ENCODE measurements at regions not wholly inside any gene's neighbourhood (a gene's known extent, or its start where the extent isn't known, plus 50 kb on each side); places are given as distances from the start of the nearest gene placed in this dataset.

GRCh38 chr3:107061466-107061865 is 315.8 kb upstream of the CCDC54 start:
- FAIRE-seq, result no peak
- no peak for DNase-seq (ENCODE audit: low spot score in 2 of 2)

- FAIRE-seq, result no peak
These were observed 314.9 kb upstream of the CCDC54 start for GRCh38 chr3:107062310-107062709.

DNA sequence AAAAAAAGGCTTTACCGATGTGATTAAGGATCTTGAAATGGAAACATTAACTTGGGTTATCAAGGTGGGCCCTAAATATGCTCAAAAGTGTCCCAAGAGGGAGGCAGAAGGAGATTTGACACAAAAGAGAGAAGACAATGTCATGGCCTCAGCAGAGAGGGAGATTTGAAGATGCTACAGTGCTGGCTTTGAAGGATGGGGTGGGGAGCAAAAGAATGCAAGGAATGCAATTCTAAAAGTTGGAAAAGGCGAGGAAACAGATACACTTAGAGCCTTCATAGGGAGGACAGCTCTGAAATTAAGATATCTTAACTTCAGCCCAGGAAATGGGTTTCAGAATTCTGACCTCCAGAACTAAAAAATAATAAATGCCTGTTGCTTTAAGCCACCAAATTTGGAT is 314.5 kb upstream of the CCDC54 start:
- FAIRE-seq (no peak), DNase-seq (ENCODE audit: low spot score in 2 of 2) (no peak)

More at GRCh38 chr3:107062310-107062709, 314.9 kb upstream of the CCDC54 start:
- no peak for DNase-seq (ENCODE audit: low spot score in 2 of 2)

GRCh38 chr3:107063351-107063750 is 313.9 kb upstream of the CCDC54 start:
- FAIRE-seq, result no peak
- no peak for DNase-seq (ENCODE audit: low spot score in 2 of 2)

- DNase-seq (ENCODE audit: low spot score in 2 of 2) (peak; percentile 16 to 41), FAIRE-seq (peak; percentile 91)
These were observed 312.7 kb upstream of the CCDC54 start for GRCh38 chr3:107064405-107065060.

DNA sequence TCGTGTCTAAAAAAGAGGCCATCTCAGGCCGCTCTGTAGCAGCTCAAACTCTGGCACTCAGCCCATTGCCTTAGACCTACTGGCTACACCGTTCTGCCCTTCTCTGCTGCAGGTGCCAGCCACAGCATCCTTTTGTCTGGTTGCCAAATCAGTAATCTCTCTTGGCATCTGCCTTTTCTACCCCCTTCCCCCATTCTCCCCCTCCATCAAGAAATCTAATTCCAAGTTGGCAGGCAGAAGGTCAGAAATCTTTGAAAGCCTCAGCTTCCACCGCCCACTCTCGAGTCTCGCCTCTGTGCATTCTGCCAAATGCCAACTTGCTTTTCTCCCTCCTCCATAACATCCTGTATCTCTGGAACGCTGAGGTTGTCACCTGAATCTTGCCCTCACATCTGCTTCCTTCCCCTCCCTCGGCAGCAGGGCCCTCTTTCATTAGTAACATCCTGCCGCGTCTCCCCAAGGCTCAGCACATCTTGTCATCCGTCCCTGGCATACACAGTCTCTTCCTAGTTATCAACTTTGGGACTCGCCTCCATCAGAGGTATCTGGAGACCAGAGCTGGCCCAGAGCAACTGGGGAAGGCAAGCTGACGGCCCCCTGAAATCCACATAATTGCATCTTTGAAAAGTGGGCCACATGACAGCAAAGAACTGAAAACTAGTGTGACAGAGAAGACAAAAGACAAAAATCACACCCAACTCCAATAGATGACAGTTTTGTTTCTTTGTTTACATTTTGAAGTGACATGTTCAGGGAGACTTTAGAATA is 312.0 kb upstream of the CCDC54 start:
- DNase-seq (ENCODE audit: low spot score in 2 of 2) (no peak), FAIRE-seq (no peak)

DNA sequence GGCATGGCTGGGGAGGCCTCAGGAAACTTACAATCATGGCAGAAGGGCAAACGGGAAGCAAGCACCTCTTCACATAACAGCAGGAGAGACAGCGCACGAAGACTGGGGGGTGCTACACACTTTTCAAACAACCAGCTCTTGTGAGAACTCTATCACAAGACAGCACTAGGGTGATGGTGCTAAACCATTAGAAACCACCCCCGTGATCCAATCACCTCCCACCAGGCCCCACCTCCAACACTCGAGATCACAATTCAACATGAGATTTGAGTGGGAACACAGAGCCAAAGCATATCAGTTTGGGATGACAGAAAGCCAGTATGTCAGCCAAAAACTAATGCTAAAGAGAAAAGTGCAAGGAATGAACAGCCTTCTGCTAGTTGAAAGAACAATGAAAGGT is 309.8 kb upstream of the CCDC54 start:
- DNase-seq (ENCODE audit: low spot score in 2 of 2), result no peak
- no peak for FAIRE-seq

- DNase-seq (ENCODE audit: low spot score in 2 of 2) (no peak), FAIRE-seq (no peak)
These were observed 308.3 kb upstream of the CCDC54 start for GRCh38 chr3:107068980-107069379.

- FAIRE-seq (no peak), DNase-seq (ENCODE audit: low spot score in 2 of 2) (no peak)
These were observed 300.3 kb upstream of the CCDC54 start for GRCh38 chr3:107076946-107077345.

GRCh38 chr3:107077391-107077790 is 299.8 kb upstream of the CCDC54 start:
- DNase-seq (ENCODE audit: low spot score in 2 of 2), result no peak
- peak; percentile 63 for FAIRE-seq

GRCh38 chr3:107082527-107082926 is 294.7 kb upstream of the CCDC54 start:
- DNase-seq (ENCODE audit: low spot score in 2 of 2) (no peak), FAIRE-seq (no peak)

GRCh38 chr3:107085261-107085660 is 292.0 kb upstream of the CCDC54 start:
- DNase-seq (ENCODE audit: low spot score in 2 of 2) (no peak), FAIRE-seq (no peak)

DNA sequence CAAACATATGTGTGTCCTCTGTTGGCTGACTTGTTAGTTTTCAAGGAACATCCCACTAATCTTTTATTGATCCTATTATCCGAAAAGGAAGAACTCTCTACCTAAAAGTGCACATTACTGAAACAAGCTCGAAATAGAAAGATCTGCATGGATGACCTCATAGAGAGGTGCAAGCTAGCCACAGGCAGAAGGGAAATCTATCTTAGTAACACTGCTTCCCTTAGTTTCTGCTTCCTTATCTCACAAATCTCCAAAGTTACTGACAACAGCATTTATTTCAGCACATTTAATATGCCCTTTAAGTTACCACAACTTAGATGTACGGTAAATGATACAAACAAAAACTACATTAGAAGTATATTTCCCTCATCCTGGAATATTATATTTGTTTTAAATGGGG is 285.1 kb upstream of the CCDC54 start:
- DNase-seq (ENCODE audit: low spot score in 2 of 2) (no peak), FAIRE-seq (no peak)

GRCh38 chr3:107098864-107099263 is 278.4 kb upstream of the CCDC54 start:
- FAIRE-seq (no peak), DNase-seq (ENCODE audit: low spot score in 2 of 2) (no peak)

GRCh38 chr3:107100137-107100536 is 277.1 kb upstream of the CCDC54 start:
- no peak for FAIRE-seq
- no peak for DNase-seq (ENCODE audit: low spot score in 2 of 2)

DNA sequence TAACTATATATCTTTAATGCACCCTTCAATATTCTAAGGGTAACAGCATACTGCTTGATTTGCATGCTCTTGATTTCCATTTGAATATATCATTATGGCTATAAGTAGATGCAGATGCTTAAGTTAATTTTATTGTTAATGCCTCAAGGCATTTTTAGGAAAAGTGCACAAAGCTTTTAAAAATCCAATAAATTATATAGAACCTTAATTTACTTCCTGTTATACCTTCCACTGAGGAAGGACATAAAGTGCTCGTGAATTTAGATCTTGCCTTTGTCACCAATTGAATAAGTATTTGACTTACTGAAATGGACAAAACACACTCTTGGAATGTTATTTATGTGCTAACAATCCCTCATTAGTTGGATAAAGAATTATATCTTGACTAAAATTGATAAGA is 276.7 kb upstream of the CCDC54 start:
- no peak for DNase-seq (ENCODE audit: low spot score in 2 of 2)
- FAIRE-seq, result no peak

DNA sequence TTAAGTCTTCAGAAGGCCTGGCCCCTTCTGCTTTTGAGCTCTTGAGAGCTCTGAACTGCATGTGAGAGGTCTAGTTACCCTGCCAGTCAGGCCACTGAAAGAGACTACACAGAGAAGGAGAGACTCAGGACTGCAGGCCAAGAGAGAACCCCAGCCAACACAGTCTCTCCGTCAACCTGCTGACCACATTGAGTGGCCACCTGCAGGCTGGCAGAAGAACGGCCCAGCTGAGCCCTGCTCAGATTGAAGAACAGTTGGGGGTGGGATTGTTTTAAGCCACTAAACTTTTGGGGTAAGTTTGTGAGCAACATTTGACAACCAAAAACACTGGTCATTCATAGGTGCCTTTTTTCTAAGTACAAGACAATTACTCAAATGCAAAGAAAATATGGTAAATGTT is 273.5 kb upstream of the CCDC54 start:
- no peak for DNase-seq (ENCODE audit: low spot score in 2 of 2)
- no peak for FAIRE-seq

DNA sequence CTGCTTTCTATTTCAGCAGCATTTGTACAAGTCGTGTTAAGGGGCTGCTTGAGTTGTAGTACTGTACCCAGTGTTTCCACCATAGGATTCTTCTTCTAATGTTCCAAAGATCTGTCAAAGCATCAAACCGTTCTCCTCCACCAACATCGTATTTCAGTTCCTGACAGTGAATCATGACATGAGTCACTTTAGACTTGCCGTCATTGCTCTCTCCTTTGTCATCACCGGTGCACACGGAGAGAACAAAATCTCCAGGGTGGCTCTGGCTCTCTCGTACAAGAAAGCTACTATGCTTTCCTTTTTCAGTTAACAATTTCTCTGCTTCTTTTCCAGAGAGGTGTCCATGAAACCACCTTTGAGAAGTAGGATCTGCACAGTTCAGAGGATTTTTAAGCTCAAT is 270.9 kb upstream of the CCDC54 start:
- DNase-seq (ENCODE audit: low spot score in 2 of 2) (no peak), FAIRE-seq (no peak)

DNA sequence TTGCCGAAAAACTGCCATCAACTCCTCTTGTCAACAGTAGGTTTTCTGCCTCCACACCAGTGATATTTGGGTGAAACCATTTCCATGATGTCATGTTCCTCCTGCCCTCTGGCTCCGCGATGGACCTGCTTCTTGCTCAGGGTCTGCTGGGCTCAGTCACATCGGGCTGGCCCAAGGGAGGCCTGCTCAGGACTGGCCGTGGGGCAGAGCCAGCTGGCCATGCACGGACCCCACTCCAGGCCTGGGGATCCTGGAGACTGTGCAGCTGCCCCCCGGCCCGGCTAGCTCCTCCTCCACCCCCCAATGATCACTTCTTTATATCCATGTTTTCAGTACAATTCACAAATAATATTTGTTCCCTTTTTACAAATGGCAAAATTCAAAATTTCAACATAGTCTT is 270.3 kb upstream of the CCDC54 start:
- DNase-seq (ENCODE audit: low spot score in 2 of 2), result no peak
- no peak for FAIRE-seq

GRCh38 chr3:107110596-107111305 is 266.5 kb upstream of the CCDC54 start:
- FAIRE-seq (no peak), DNase-seq (ENCODE audit: low spot score in 2 of 2) (no peak)

DNA sequence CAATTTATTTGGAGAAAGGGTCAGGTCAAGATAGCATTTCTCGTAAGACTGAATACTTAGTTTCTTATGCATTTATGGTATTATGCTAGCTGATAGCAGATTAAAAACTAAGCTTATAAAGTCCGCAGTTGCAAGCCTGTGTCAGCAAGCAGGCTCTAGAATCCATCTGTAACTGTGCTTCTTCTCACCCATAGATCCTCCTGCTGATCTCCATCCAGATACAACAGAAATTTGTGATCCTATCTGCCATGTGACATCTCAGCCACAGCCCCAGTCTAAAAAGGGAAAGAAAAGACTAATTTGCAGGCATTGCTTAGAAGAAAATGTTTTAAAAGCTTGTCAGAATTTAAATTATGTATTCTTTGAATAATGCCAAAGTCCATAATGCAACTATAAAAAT is 265.4 kb upstream of the CCDC54 start:
- DNase-seq (ENCODE audit: low spot score in 2 of 2) (no peak), FAIRE-seq (no peak)

DNA sequence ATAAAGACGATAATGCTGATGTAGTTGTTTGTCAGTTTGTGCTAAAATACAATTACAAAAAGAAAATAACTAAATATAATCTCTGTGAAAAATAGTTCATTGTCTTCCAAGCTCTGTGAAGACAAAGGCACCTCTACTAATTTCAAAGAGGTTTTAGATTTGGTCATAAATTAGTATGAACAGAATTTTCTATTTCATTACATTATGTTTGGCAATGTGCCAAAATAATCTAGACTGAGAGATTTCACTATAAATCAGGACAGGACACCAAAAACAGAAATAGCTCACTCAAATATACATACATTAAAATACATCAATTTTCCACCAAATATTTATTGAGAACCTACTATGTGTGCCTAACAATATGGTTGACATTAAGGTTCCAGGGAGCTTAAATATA is 264.9 kb upstream of the CCDC54 start:
- FAIRE-seq (no peak), DNase-seq (ENCODE audit: low spot score in 2 of 2) (no peak)

Data from frontal cortex (tissue), 3 donors.